Lung microvascular endothelial cell (primary cell): ENCODE measurements at regions not wholly inside any gene's neighbourhood (a gene's known extent, or its start where the extent isn't known, plus 50 kb on each side); places are given as distances from the start of the nearest gene placed in this dataset.

Experiments used
- DNase-seq, 2 donors: peaks; one replicate each; pipeline versions ENCODE4 v3.0.0 to v3.0.0-alpha.2; 2010; ENCODE audit warnings: low read depth in 2 of 2

DNA sequence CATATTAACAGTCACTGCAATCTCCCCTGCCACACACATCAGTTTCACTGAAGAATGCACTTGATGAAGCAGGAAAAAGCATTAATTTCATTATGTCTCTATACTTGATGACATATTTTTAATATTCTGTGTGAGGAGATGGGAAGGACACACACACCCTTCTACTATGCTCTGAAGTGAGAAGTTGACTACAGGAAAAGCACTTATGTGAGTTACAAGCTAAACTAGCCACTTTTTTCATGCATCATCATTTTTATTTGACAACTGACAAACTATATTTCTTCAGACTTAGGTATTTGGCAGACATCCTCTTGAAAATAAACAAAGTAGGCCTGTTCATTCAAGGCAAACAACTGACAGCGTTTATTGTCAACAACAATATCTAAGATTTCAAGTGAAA is 150.4 kb upstream of the ID2 start:
- no peak for DNase-seq

DNA sequence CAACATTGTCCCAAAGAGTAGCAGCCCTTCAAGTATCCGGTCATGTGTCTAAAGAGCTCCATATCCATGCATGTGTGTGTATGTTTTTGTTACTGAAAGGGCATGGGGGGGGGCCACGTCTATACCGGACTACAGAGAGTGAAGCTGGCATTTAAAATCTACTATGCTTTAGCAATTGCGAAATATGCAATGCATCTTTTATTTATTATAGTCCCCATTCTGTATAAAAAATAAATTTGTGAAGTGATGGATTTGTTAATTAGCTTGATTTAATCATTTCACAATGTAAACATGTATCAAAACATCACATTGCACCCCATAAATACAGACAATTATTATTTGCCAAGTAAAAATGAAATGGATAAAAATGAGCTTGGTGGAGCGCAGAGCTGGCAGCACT is 149.4 kb upstream of the ID2 start:
- no peak for DNase-seq

DNA sequence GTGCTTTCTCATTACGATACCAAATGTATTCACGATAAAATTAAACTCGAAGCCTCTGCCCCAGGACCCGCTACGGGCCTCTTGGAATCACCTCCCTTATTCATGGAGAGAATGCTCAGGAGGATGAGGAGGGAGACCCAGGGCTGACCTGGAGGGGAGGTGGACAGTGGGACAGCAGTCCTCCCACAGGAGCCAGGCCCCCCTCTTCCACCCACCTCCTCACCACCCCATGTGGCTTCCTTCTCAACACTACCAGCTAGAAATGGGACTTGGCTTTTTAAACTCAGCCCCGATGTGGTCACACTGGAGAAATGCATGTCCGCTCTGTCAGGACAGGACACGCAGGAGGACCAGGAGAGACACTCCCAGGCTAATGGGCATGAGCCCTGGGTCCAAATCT is 147.9 kb upstream of the ID2 start:
- no peak for DNase-seq

DNA sequence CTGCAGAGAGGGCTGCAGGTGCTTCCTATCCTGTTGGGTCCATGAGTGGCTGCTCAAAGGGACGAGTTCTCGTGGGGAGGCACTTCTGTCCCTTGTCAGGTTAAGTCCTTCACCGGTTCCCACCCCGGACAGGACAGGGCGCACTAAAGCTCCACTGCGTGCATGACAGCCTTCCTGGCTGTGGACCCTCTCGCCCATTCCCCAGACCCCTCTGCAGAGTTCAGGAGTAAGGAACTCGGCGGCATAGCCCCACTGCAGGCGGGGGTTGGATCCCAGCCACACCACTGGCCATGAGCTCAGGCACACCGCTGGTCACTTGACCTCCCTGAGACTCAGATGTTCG is 147.5 kb upstream of the ID2 start:
- DNase-seq: no peak

- DNase-seq: no peak
These were observed 147.0 kb upstream of the ID2 start for GRCh38 chr2:8534729-8535468.

GRCh38 chr2:8535469-8535795 is 146.4 kb upstream of the ID2 start:
- DNase-seq: no peak

DNA sequence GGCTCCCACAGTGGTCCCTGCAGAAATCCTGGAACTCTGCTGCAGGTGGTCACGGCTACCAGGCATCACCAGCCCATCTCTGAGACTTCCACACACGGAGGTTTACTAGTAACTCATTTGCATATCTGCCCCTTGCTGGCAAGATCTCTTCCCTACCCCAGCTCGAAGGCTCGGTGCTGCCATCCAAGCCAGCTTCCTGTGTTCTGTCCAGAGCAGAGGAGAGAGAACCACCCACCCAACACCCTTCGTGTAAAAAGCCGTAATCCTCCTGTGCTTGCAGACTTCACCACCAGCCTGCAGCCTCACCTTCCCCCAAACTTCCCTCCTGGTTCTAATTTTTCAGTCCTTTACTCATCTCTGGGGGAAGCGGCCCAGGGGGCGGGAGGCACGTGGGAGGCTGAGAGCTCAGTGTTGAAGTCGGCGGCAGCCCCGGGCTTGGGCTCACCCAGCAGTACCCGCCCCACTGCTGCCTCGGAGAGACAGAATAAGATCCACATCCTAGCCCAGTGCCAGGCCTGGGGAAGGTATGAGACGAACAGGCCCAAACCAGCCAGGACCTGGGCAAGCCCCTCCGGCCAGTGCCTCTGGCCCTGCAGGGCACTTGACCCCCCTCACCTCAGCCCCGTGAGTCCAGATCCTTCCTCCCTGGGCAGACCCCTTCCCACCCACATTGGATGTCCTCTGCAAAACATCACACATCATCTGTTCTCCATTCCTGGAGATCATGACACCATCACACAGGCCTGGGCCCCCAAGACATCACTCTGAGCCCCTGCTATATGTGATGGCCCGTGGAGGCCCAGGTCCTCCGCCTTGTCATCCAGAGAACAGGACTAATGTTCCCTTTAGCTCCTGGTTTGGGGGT is 145.8 kb upstream of the ID2 start:
- no peak for DNase-seq

DNA sequence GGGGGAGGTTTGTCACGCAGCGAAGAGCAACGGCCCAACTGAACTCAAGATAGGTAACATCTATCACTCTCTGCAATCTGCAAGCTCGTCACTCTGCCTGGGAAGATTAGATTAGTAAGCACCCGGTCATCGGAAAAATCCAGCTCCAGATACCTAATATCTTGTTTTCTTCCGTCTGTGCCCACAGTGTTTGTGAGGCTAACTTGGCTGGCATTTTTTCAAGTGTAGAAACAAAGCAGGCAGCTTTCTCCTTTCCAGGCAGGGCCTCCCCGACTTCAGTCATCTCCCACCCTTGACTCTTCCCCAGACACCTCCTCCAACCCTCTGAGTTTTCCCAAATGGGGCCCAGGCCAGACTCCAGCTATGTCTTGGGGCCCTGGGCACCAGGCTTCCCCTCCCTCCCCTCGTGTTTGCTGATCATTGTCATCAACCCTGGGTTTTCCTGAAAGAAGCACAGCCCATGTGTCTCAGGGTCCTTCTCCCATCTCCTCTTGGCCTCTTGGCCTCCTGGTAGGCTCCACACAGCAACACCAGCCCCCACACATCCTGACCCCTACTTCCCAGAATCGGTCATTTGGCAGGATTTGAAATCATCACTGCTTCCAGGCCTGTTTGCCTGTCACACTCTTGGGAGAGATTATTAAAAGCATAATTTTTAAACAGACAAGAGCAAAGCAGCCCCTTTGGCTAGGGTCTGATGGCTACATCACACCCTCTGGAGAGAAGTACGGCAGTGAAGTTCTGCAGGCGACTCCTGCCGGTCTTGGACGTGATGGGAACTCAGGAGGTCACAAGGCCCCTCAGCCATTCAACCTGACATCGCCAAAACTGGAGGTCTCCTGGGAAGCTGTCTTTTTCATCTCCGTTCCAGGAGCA is 144.9 kb upstream of the ID2 start:
- DNase-seq: no peak

DNA sequence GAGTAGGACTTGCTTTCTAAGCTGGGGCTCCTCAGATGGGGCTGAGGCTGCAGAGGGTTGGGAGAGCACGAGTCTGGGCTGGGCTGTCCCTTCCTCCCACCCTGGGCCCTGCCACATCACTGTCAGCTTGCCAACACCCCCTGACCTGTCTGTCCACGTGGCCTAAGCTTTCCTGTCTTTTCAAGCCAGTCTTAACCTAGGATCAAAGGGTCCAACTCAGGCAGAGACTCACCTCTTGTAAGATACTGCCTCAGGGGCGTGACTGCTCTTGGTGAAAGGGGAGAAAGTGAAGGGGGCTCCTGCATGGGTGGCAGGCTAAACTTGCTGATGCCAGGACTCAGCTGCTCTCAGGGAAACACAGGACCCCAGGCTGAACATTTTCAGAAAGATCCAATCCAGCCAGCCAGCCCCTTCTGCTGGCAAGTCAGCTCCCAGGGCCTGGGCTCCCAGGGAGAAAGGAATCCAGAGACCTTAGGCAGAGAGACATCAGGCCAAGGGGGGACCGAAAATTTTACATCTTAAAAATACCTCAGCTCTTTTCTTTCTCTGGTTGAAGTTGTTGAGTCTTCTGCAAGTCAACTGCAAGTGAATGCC is 144.2 kb upstream of the ID2 start:
- DNase-seq: no peak

DNA sequence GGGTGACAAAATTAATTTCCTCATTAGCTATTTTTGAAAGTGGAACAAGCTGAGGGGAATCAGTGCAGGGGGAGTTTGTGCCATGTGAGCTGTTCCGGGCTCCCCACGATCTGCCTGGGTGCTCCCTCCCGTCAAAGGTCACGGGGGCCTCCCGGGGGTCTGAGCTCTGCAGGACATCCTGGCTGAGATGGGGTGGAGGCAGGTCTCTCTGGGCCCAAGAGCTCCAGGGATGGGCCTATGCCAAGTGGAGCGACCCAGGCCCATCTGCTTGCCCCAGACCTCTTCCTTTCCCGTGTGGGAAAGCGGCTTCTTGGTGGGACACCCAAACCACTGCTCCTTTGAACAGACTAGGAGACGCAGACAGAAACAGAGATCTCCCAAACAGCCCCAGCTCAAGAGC is 143.3 kb upstream of the ID2 start:
- DNase-seq: no peak

GRCh38 chr2:8538931-8539621 is 142.8 kb upstream of the ID2 start:
- DNase-seq: no peak

DNA sequence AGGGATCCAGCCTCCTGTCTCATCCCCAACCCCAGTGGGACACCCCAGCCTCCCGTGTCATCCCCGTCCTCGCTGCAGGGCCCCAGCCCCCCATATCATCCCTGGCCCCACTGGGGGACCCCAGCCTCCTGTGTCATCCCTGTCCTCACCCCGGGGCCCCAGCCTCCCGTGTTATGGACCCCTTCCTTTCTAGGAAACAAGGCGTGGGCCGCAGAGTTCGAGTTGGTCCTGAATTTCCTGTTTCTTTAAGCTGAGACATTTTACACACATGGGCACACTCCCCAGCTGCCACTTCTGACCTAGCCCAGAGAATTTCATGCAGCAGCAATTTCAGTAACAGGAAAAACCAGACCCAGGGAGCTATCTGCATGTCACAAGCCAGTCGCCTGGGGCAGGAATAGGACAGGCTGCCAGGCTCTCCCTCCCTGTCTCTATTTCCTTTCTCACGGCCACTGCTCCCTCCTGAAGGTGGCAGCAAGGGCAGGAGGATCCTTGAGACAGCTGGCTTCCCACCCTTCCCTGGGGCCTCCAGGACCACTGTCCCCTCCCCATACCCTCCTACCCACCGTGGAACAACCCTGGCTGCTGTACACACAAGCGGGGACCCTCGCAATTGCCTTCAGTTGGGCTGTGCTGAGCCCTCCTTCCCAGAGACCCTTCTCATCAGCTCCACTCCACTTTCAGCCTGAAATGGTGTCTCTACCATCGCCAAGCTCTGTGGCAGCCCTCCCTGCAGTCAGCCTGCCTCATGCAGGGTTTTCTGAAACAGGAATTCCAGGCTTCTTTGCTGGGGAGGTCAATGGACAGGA is 141.9 kb upstream of the ID2 start:
- DNase-seq: no peak

- DNase-seq: no peak
These were observed 141.3 kb upstream of the ID2 start for GRCh38 chr2:8540552-8541055.

- DNase-seq: no peak
These were observed 140.6 kb upstream of the ID2 start for GRCh38 chr2:8541223-8541622.

DNA sequence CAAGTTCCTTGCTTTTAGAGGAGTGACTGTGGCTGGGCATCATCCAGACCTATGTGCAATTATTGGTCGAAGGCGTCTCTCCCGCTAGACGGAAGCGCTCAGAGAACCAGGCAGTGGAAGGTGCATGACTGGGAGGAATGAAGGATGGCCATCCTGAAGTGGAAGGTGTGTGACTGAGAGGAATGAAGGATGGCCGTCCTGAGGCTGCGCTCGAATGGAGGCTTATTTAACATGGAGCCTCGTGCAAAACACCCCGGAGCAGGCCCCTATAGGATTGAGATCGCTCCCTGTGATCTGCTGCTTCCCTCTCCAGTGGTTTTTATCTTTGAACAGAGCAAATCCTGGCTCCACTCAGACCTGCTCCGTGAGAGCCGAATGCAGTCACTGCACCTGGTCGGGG is 140.2 kb upstream of the ID2 start:
- no peak for DNase-seq

DNA sequence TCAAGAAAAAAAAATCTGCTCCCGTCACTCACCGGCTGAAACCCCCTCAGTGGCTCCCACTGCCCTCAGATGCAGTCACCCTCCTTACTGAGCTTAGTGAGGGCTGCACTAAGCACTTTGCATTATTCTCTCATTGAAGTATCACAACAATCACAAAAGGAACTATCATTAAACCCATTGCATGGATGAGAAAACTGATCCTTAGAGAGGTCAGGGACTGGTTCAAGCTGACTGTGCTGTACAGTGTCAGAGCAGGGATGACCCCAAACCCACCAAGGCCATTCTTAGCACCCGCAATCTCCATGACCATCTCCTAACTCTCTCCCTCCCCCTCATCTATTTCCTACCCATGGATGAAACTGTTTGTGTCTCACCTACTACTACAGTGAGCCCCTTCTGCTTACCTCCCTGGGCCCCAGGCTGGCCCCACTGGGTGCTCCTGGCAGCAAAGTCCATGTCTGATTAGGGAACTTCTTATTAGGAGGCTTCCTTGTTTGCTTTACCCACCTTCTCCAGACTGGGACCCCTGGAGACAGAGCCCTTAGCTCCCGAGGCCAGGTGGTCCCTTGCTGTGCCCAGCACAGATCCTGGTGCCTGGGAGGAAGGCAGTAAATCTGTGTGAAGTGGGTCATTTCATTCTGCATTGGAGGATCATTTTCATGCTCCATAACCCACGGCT is 139.3 kb upstream of the ID2 start:
- no peak for DNase-seq

DNA sequence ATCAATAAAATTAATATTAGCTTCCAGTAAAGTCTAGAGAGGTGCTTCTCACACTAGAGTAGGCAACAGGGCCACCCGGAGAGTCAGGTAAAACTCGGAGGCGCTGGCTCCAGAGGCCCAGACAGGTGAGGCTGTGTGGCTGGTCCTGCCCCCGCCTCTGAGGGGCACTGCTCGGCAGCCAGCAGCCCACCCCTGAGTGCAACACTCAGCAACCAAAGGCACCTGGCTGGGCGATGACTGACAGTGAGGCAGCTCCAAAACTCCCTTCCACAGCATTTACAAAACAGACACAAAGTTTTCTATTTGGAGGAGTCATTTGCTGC is 138.8 kb upstream of the ID2 start:
- DNase-seq: no peak

- peak in 1 of 2 donors; percentile 15 for DNase-seq
These were observed 138.3 kb upstream of the ID2 start for GRCh38 chr2:8543383-8544170.

DNA sequence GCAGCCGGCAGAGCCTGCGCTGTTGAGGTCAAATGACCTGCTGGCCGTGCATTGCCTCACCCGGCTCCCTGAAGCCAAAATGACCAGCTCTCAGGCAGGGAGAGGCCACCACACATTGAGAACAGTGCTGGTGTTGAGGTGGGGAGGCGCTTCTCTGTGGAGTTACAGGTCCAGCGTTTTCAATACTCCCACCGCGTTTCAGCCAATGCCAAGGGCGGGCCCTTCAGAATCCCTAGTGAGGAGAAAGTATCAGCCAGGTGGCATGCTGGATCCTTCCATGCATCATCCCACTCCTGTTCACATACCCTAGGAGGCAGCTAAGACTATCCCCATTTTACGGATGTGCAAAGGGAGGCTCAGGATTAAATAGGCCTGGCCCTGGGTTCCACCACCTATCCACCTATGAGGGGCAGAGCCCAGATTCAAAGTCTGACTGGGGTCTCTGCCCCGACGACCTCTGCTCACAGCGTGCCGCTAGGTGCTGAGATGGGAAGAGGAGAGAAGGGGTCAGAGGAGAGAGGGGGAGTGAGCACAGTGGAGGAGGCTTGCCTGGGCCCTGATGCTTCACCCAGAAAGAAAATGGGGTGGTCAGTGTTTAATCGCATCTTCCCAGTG is 137.6 kb upstream of the ID2 start:
- DNase-seq: no peak
